Endothelial cell of umbilical vein (primary cell): ENCODE measurements at regions not wholly inside any gene's neighbourhood (a gene's known extent, or its start where the extent isn't known, plus 50 kb on each side); places are given as distances from the start of the nearest gene placed in this dataset.

Source experiments
- BruUV-seq: library from RNA; stranded (reverse); fragments of 400-500 nt; replicated peaks from 2 replicates; lab custom pipeline; 2021; lab: Mats Ljungman, UMichigan
- CTCF ChIA-PET: fragments of 300-600, 350-600 bp; sonication (Branson Sonifier 250); formaldehyde crosslinking; loops from one replicate; lab custom pipeline; 2021; ENCODE audit warnings: antibody characterized with exemption, inconsistent platforms; lab: Charles Lee
- POLR2A ChIA-PET: fragments of 300-600, 350-600 bp; sonication (Branson Sonifier 250); formaldehyde crosslinking; loops from one replicate; lab custom pipeline; 2021; ENCODE audit warnings: antibody characterized with exemption, inconsistent platforms; lab: Charles Lee
- DNase-seq: peaks from one replicate; pipeline ENCODE4 v3.0.0-alpha.2; 2011; ENCODE audit warnings: low read depth, low spot score
- FAIRE-seq: peaks from 2 replicates; lab custom pipeline; 2011; peaks lifted over from hg19 to GRCh38; lab: Jason Lieb, UNC
- H2AFZ ChIP-seq: 2 replicates; pipeline ENCODE4 v1.6.0; 2012; ENCODE audit warnings: low read depth, low read length, control low read depth, inconsistent platforms
- H3K27ac ChIP-seq: 2 replicates; pipeline ENCODE4 v1.5.1; 2011; ENCODE audit warnings: low read depth, mild to moderate bottlenecking, control low read depth, low read length, moderate library complexity; ENCODE audit not compliant: insufficient read depth
- H3K27me3 ChIP-seq, 2 experiments: 2 replicates each; pipeline versions ENCODE4 v1.6.0 to v1.6.1; 2011; ENCODE audit warnings: low read length in 2 of 2, mixed read lengths in 1 of 2; ENCODE audit not compliant: control insufficient read depth in 2 of 2, insufficient read depth in 2 of 2
- H3K36me3 ChIP-seq, 2 experiments: 2 replicates in 1 of 2; 3 replicates in 1 of 2; pipeline ENCODE4 v1.5.1; 2011; ENCODE audit warnings: low read length in 2 of 2, mild to moderate bottlenecking in 1 of 2, moderate library complexity in 1 of 2; ENCODE audit not compliant: control insufficient read depth in 2 of 2, insufficient read depth in 2 of 2; ENCODE audit errors: extremely low read depth in 1 of 2
- H3K4me1 ChIP-seq: 3 replicates; pipeline ENCODE4 v1.5.1; 2011; ENCODE audit warnings: mild to moderate bottlenecking, low read length; ENCODE audit not compliant: control insufficient read depth, insufficient read depth; ENCODE audit errors: extremely low read depth
- H3K4me2 ChIP-seq: 2 replicates; pipeline ENCODE4 v1.6.1; 2011; ENCODE audit warnings: low read length, control low read depth, mixed read lengths; ENCODE audit not compliant: insufficient read depth
- H3K4me3 ChIP-seq, 3 experiments: fragments of 200-600 bp in 1 of 3; sonication (generic), shearing (Covaris generic) in 1 of 3; replicated peaks in 1 of 3; 2 replicates each; pipeline ENCODE4 v1.5.1; 2011 to 2016; ENCODE audit warnings: control low read depth in 3 of 3, low read length in 3 of 3, mild to moderate bottlenecking in 2 of 3, inconsistent platforms in 1 of 3, low read depth in 1 of 3, moderate library complexity in 1 of 3; ENCODE audit not compliant: insufficient read depth in 1 of 3
- H3K79me2 ChIP-seq: 2 replicates; pipeline ENCODE4 v1.6.0; 2012; ENCODE audit warnings: low read length, inconsistent platforms; ENCODE audit not compliant: control insufficient read depth, insufficient read depth
- H3K9ac ChIP-seq: replicated peaks from 2 replicates; pipeline ENCODE3; 2011; ENCODE audit warnings: low read length, control low read depth; ENCODE audit not compliant: insufficient read depth; ENCODE audit errors: extremely low read depth
- H3K9me1 ChIP-seq: replicated peaks from 3 replicates; pipeline ENCODE4 v1.6.0; 2011; ENCODE audit warnings: mild to moderate bottlenecking, low read length; ENCODE audit not compliant: control insufficient read depth, insufficient read depth; ENCODE audit errors: extremely low read depth
- H3K9me3 ChIP-seq: replicated peaks from 2 replicates; pipeline ENCODE4 v1.5.1; 2012; ENCODE audit warnings: low read length, inconsistent platforms; ENCODE audit not compliant: control insufficient read depth, insufficient read depth
- H4K20me1 ChIP-seq: replicated peaks from 2 replicates; pipeline ENCODE3; 2011; ENCODE audit warnings: mild to moderate bottlenecking, low read length; ENCODE audit not compliant: control insufficient read depth, insufficient read depth; ENCODE audit errors: extremely low read depth
- EZH2 ChIP-seq: IDR thresholded peaks from 2 replicates; pipeline ENCODE4 v1.6.1; 2012; ENCODE audit warnings: borderline replicate concordance, low read depth, mild to moderate bottlenecking, moderate library complexity, low read length, inconsistent platforms; ENCODE audit not compliant: severe bottlenecking
- FOS ChIP-seq: IDR thresholded peaks from 2 replicates; pipeline ENCODE4 v1.6.1; 2011; ENCODE audit warnings: mild to moderate bottlenecking, low read length, moderate library complexity, borderline replicate concordance; ENCODE audit not compliant: insufficient read depth
- GATA2 ChIP-seq: IDR thresholded peaks from 2 replicates; pipeline ENCODE4 v1.7.0; 2011; ENCODE audit warnings: low read depth, mild to moderate bottlenecking, moderate library complexity, mixed read lengths, low read length; ENCODE audit not compliant: insufficient read length, insufficient read depth
- JUN ChIP-seq: IDR thresholded peaks from 2 replicates; pipeline ENCODE4 v1.6.1; 2011; ENCODE audit warnings: borderline replicate concordance, low read depth; ENCODE audit not compliant: insufficient read length, insufficient read depth
- MYC ChIP-seq: IDR thresholded peaks from one replicate; pipeline ENCODE4 v1.6.1; 2011; ENCODE audit warnings: mild to moderate bottlenecking, low read depth, low read length
- POLR2A ChIP-seq: IDR thresholded peaks from 2 replicates; pipeline ENCODE4 v1.6.1; 2012; ENCODE audit warnings: low read depth, mild to moderate bottlenecking, control low read depth, low read length
- POLR2AphosphoS5 ChIP-seq: IDR thresholded peaks from 2 replicates; pipeline ENCODE4 v1.6.1; 2012; ENCODE audit warnings: low read depth, mild to moderate bottlenecking, control low read depth, low read length, moderate library complexity; ENCODE audit not compliant: insufficient read depth
- dilution Hi-C: fragments of 300-500 bp; cut with MboI; formaldehyde crosslinking; loops from one replicate; pipeline ENCODE4 v1.15.0; 2019; ENCODE audit warnings: low sequenced_read_pairs; ENCODE audit not compliant: extremely low pct_ligation_motif_present
- intact Hi-C: fragments of 100-400 bp; cut with micrococcal nuclease; formaldehyde crosslinking; loops from one replicate; pipeline ENCODE4 v1.10.0; 2022
- TF ChIP-seq, protein P1 (sequence below): IDR thresholded peaks from 2 replicates; pipeline ENCODE4 v1.6.1; 2011; ENCODE audit not compliant: insufficient read depth, insufficient read length
- TF ChIP-seq, protein P2 (sequence below), 2 donors: IDR thresholded peaks; 1 replicate in 1 of 2; 2 replicates in 1 of 2; pipeline ENCODE4 v1.5.1; 2011; ENCODE audit warnings: low read length in 2 of 2, mild to moderate bottlenecking in 2 of 2, moderate library complexity in 2 of 2, control low read depth in 1 of 2, inconsistent platforms in 1 of 2, low read depth in 1 of 2; ENCODE audit not compliant: insufficient read depth in 1 of 2; ENCODE audit errors: extremely low read depth in 1 of 2

DNA sequence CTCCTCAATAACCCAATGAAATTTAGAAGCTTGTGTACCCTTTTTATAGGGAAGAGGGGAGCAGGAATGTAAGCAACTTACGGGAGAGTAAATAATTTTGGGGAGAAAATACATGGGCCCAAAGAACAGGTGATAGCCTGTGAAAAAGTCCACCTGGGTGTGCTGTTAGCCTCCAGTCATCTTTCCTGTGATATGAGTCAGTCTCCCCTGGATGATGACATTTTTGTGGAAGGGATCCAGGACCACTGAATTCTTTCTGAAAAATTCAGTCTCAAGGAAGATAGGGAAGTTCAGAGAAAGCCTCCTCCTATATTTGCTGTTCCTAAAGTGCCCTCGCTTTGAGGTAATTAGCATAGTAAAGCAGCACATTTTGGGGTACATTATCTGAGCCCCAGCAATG, 149.8 kb downstream of the SQOR start:
- no peak overlapping the region for H2AFZ ChIP-seq
- TF ChIP-seq GATA2 (no peak), POLR2AphosphoS5 (no peak), POLR2A (no peak), JUN (no peak), FOS (no peak), EZH2 (no peak), MYC (no peak)
- TF ChIP-seq, protein P1, sequence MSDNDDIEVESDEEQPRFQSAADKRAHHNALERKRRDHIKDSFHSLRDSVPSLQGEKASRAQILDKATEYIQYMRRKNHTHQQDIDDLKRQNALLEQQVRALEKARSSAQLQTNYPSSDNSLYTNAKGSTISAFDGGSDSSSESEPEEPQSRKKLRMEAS, result no peak
- TF ChIP-seq, protein P2, sequence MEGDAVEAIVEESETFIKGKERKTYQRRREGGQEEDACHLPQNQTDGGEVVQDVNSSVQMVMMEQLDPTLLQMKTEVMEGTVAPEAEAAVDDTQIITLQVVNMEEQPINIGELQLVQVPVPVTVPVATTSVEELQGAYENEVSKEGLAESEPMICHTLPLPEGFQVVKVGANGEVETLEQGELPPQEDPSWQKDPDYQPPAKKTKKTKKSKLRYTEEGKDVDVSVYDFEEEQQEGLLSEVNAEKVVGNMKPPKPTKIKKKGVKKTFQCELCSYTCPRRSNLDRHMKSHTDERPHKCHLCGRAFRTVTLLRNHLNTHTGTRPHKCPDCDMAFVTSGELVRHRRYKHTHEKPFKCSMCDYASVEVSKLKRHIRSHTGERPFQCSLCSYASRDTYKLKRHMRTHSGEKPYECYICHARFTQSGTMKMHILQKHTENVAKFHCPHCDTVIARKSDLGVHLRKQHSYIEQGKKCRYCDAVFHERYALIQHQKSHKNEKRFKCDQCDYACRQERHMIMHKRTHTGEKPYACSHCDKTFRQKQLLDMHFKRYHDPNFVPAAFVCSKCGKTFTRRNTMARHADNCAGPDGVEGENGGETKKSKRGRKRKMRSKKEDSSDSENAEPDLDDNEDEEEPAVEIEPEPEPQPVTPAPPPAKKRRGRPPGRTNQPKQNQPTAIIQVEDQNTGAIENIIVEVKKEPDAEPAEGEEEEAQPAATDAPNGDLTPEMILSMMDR (IDR thresholded peaks at IDR 0.05; ENCODE audit: extremely low read depth in 1 of 2, insufficient read depth in 1 of 2, low read depth in 1 of 2, low read length in 2 of 2), result no peak
- no peaks in the 10 kb centered on the region for H3K9me1 ChIP-seq
- no peak overlapping the region for H3K9ac ChIP-seq
- H3K4me2 ChIP-seq, result no peak overlapping the region
- H3K4me1 ChIP-seq, result no peaks in the 10 kb centered on the region
- H3K36me3 ChIP-seq, result no peaks in the 10 kb centered on the region
- no peaks in the 10 kb centered on the region for H3K9me3 ChIP-seq
- no TSS peak for BruUV-seq
- no peak for DNase-seq
- FAIRE-seq, result no peak
- H3K27ac ChIP-seq, result no peak overlapping the region
- ChIA-PET POLR2A (no interaction called here), CTCF (interaction anchor here (0.7 kb wide), 1 partner anchor 11 kb away, joined by 3 read pairs; no protein-coding TSS in a partner anchor)
- no peaks in the 10 kb centered on the region for H4K20me1 ChIP-seq
- dilution Hi-C loops, result no loop called here
- H3K79me2 ChIP-seq, result no peaks in the 10 kb centered on the region
- peaks cover 0 to 8% of the 10 kb centered on the region in 2 experiments for H3K27me3 ChIP-seq
- no peak overlapping the region for H3K4me3 ChIP-seq
- intact Hi-C loops, result no loop called here
